ENCODE measurements at regions not wholly inside any gene's neighbourhood (a gene's known extent, or its start where the extent isn't known, plus 50 kb on each side); places are given as distances from the start of the nearest gene placed in this dataset.

GRCh38 chr10:83809001-83809400 lies 330.3 kb upstream of the GHITM start:
- H3K4me3 ChIP-seq (ENCODE audit: severe bottlenecking), result no peak overlapping the region
- no peak overlapping the region for H3K27ac ChIP-seq (ENCODE audit: poor library complexity, severe bottlenecking)
- ATAC-seq (ENCODE audit: low read depth) (no peak), DNase-seq (ENCODE audit: low spot score) (no peak)
- no peaks in the 10 kb centered on the region for H3K4me1 ChIP-seq (ENCODE audit: insufficient read depth, poor library complexity, severe bottlenecking)
- H3K9me3 ChIP-seq (ENCODE audit: severe bottlenecking), result no peaks in the 10 kb centered on the region
- H3K36me3 ChIP-seq (ENCODE audit: low read depth), result no peaks in the 10 kb centered on the region
- TF ChIP-seq, protein P1, sequence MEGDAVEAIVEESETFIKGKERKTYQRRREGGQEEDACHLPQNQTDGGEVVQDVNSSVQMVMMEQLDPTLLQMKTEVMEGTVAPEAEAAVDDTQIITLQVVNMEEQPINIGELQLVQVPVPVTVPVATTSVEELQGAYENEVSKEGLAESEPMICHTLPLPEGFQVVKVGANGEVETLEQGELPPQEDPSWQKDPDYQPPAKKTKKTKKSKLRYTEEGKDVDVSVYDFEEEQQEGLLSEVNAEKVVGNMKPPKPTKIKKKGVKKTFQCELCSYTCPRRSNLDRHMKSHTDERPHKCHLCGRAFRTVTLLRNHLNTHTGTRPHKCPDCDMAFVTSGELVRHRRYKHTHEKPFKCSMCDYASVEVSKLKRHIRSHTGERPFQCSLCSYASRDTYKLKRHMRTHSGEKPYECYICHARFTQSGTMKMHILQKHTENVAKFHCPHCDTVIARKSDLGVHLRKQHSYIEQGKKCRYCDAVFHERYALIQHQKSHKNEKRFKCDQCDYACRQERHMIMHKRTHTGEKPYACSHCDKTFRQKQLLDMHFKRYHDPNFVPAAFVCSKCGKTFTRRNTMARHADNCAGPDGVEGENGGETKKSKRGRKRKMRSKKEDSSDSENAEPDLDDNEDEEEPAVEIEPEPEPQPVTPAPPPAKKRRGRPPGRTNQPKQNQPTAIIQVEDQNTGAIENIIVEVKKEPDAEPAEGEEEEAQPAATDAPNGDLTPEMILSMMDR (IDR thresholded peaks at IDR 0.05; ENCODE audit: poor library complexity, severe bottlenecking), result no peak
- no peaks in the 10 kb centered on the region for H3K27me3 ChIP-seq (ENCODE audit: insufficient read depth, poor library complexity, severe bottlenecking)

DNA sequence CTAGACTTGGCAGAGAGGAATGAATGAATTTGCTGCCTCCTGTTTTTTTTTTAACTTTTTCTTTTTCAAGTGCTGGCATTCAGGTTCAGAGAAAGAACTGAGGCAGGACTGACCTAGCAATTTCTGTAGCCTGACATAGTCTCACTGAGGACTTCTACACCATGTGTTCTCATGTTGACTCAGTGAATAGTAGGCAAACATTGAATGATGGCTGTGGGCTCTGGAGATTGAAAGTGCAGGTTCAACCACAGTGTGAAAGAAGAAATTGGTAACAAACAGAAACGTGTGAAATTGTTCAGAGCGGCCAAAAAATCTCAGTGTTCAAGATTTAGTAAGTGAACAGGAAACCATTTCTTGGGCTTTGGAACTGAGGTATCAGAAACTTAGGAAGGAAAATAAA lies 322.4 kb upstream of the GHITM start:
- Histone ChIP-seq H3K4me3 (ENCODE audit: severe bottlenecking) (no peak overlapping the region), H3K27ac (ENCODE audit: poor library complexity, severe bottlenecking) (no peak overlapping the region), H3K9me3 (ENCODE audit: severe bottlenecking) (peaks cover 5% of the 10 kb centered on the region), H3K4me1 (ENCODE audit: insufficient read depth, poor library complexity, severe bottlenecking) (no peaks in the 10 kb centered on the region), H3K27me3 (ENCODE audit: insufficient read depth, poor library complexity, severe bottlenecking) (no peaks in the 10 kb centered on the region), H3K36me3 (ENCODE audit: low read depth) (no peaks in the 10 kb centered on the region)
- no peak for DNase-seq (ENCODE audit: low spot score)
- no peak for ATAC-seq (ENCODE audit: low read depth)
- TF ChIP-seq, protein P1 (IDR thresholded peaks at IDR 0.05; ENCODE audit: poor library complexity, severe bottlenecking), result no peak

GRCh38 chr10:83817797-83818196 lies 321.5 kb upstream of the GHITM start:
- DNase-seq (ENCODE audit: low spot score) (no peak), ATAC-seq (ENCODE audit: low read depth) (no peak)
- TF ChIP-seq, protein P1 (IDR thresholded peaks at IDR 0.05; ENCODE audit: poor library complexity, severe bottlenecking), result no peak
- H3K4me1 ChIP-seq (ENCODE audit: insufficient read depth, poor library complexity, severe bottlenecking), result no peaks in the 10 kb centered on the region
- H3K27ac ChIP-seq (ENCODE audit: poor library complexity, severe bottlenecking), result no peak overlapping the region
- H3K36me3 ChIP-seq (ENCODE audit: low read depth), result no peaks in the 10 kb centered on the region
- H3K4me3 ChIP-seq (ENCODE audit: severe bottlenecking), result no peak overlapping the region
- H3K27me3 ChIP-seq (ENCODE audit: insufficient read depth, poor library complexity, severe bottlenecking), result no peaks in the 10 kb centered on the region
- H3K9me3 ChIP-seq (ENCODE audit: severe bottlenecking), result peaks cover 5% of the 10 kb centered on the region

DNA sequence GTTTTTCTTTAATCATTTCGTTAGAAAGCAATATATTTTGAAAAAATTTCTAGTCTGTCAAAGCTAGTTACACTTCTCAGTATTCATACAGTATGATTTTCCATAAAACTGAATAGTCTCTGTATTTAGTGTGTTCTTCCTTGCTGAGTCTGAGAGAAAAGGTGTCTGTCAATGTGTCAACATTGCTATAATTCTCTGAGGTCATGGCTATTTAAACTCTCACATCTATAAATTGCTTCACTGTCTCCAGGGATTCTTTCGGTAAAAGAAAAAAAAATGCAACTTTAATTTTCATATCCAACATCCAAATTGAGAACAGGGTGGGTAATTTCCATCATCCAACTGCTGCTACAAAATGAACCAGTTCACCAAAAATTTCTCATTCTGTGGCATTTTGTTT lies 319.7 kb upstream of the GHITM start:
- H3K4me1 ChIP-seq (ENCODE audit: insufficient read depth, poor library complexity, severe bottlenecking), result no peaks in the 10 kb centered on the region
- H3K36me3 ChIP-seq (ENCODE audit: low read depth), result no peaks in the 10 kb centered on the region
- no peak for ATAC-seq (ENCODE audit: low read depth)
- peaks cover 3% of the 10 kb centered on the region for H3K9me3 ChIP-seq (ENCODE audit: severe bottlenecking)
- TF ChIP-seq, protein P1 (IDR thresholded peaks at IDR 0.05; ENCODE audit: poor library complexity, severe bottlenecking), result no peak
- no peaks in the 10 kb centered on the region for H3K27me3 ChIP-seq (ENCODE audit: insufficient read depth, poor library complexity, severe bottlenecking)
- no peak overlapping the region for H3K27ac ChIP-seq (ENCODE audit: poor library complexity, severe bottlenecking)
- H3K4me3 ChIP-seq (ENCODE audit: severe bottlenecking), result no peak overlapping the region
- DNase-seq (ENCODE audit: low spot score), result no peak

DNA sequence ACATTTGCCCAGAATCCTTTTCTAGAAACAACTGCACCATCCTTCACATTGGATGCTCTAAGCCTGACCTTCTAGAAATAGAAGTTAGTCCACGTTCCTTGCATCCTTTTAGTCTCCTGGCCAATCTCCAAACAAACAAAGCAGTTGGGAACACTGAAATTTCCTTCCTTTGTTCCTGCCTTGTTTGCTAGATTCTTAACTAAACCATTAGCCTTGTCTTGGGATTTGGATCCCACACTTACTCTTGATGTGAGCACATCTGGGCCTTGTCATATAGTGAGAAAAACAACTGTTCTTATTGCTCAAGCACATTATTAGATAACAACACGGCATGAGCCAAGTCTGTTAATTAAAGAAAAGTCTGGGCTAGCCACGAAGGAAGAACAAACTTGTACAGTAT lies 319.3 kb upstream of the GHITM start:
- no peaks in the 10 kb centered on the region for H3K4me1 ChIP-seq (ENCODE audit: insufficient read depth, poor library complexity, severe bottlenecking)
- TF ChIP-seq, protein P1 (IDR thresholded peaks at IDR 0.05; ENCODE audit: poor library complexity, severe bottlenecking), result no peak
- DNase-seq (ENCODE audit: low spot score) (no peak), ATAC-seq (ENCODE audit: low read depth) (no peak)
- no peak overlapping the region for H3K27ac ChIP-seq (ENCODE audit: poor library complexity, severe bottlenecking)
- no peak overlapping the region for H3K4me3 ChIP-seq (ENCODE audit: severe bottlenecking)
- H3K36me3 ChIP-seq (ENCODE audit: low read depth), result no peaks in the 10 kb centered on the region
- peaks cover 3% of the 10 kb centered on the region for H3K9me3 ChIP-seq (ENCODE audit: severe bottlenecking)
- H3K27me3 ChIP-seq (ENCODE audit: insufficient read depth, poor library complexity, severe bottlenecking), result no peaks in the 10 kb centered on the region

All from RWPE2 (cell line).